Esophagus muscularis mucosa (tissue), 3 donors: ENCODE measurements at regions not wholly inside any gene's neighbourhood (a gene's known extent, or its start where the extent isn't known, plus 50 kb on each side); places are given as distances from the start of the nearest gene placed in this dataset.

ENCODE experiments used
- CTCF ChIP-seq, 3 experiments: fragments of 200-600 bp in 2 of 3; fragments of 450-650 bp in 1 of 3; sonication (generic) in 2 of 3; IDR thresholded peaks; one replicate each; pipeline ENCODE4 v1.5.1; 2017 to 2019; ENCODE audit warnings: antibody characterized with exemption in 3 of 3, mild to moderate bottlenecking in 2 of 3, moderate library complexity in 1 of 3
- POLR2A ChIP-seq: fragments of 450-650 bp; IDR thresholded peaks from one replicate; pipeline ENCODE4 v1.6.1; 2017; ENCODE audit warnings: antibody characterized with exemption, moderate library complexity, mild to moderate bottlenecking, low read depth
- POLR2AphosphoS5 ChIP-seq, 2 donors: sonication (generic); formaldehyde crosslinking; IDR thresholded peaks; one replicate each; pipeline ENCODE4 v1.6.1; 2017; ENCODE audit warnings: antibody characterized with exemption in 2 of 2

GRCh38 chr6:27624694-27625262, 151.9 kb upstream of the ZNF184 start:
- no peak for TF ChIP-seq CTCF (IDR thresholded peaks at IDR 0.05)
- TF ChIP-seq POLR2AphosphoS5 (IDR thresholded peaks at IDR 0.05) = no peak
- no peak for TF ChIP-seq POLR2A
